GM06990 (cell line): ENCODE measurements at regions not wholly inside any gene's neighbourhood (a gene's known extent, or its start where the extent isn't known, plus 50 kb on each side); places are given as distances from the start of the nearest gene placed in this dataset.

Experiments
- DNase-seq: peaks from one replicate; pipeline ENCODE4 v3.0.0-alpha.2; 2011; ENCODE audit not compliant: insufficient read length; ENCODE audit errors: extremely low read depth
- H3K27me3 ChIP-seq: replicated peaks from 2 replicates; pipeline ENCODE4 v1.6.0; 2011; ENCODE audit warnings: low read length; ENCODE audit not compliant: control insufficient read depth, insufficient read depth
- H3K36me3 ChIP-seq: 2 replicates; pipeline ENCODE4 v1.5.1; 2011; ENCODE audit warnings: low read length; ENCODE audit not compliant: control insufficient read depth, insufficient read depth
- H3K4me3 ChIP-seq: replicated peaks from 2 replicates; pipeline ENCODE4 v1.5.1; 2011; ENCODE audit warnings: low read depth, mild to moderate bottlenecking, control low read depth, low read length
- CTCF ChIP-seq: IDR thresholded peaks from 2 replicates; pipeline ENCODE4 v1.5.1; 2011; ENCODE audit warnings: low read length, control low read depth, mild to moderate bottlenecking, inconsistent platforms; ENCODE audit not compliant: insufficient read depth, poor library complexity, severe bottlenecking

- Histone ChIP-seq H3K36me3 (no peaks in the 10 kb centered on the region), H3K27me3 (no peaks in the 10 kb centered on the region), H3K4me3 (no peak overlapping the region)
- TF ChIP-seq CTCF: no peak
- DNase-seq: no peak
Observed at GRCh38 chr5:61638476-61638875, 306.4 kb downstream of the ZSWIM6 start.

GRCh38 chr5:61640179-61641021, 308.3 kb downstream of the ZSWIM6 start:
- Histone ChIP-seq H3K4me3 (no peak overlapping the region), H3K36me3 (no peaks in the 10 kb centered on the region), H3K27me3 (no peaks in the 10 kb centered on the region; the same call in 1 of the 2 replicates)
- DNase-seq: no peak
- TF ChIP-seq CTCF: no peak

GRCh38 chr5:61641748-61642565, 309.9 kb downstream of the ZSWIM6 start:
- DNase-seq: no peak

GRCh38 chr5:61647672-61648071, 315.6 kb downstream of the ZSWIM6 start:
- no peaks in the 10 kb centered on the region for H3K36me3 ChIP-seq
- no peak overlapping the region for H3K4me3 ChIP-seq
- H3K27me3 ChIP-seq: peaks cover 4% of the 10 kb centered on the region
- no peak for TF ChIP-seq CTCF
- DNase-seq: no peak

More at GRCh38 chr5:61641748-61642565, 309.9 kb downstream of the ZSWIM6 start:
- Histone ChIP-seq H3K27me3 (no peaks in the 10 kb centered on the region; the same call in 1 of the 2 replicates), H3K36me3 (no peaks in the 10 kb centered on the region), H3K4me3 (no peak overlapping the region)
- peak; percentile 10 for TF ChIP-seq CTCF

- Histone ChIP-seq H3K4me3 (no peak overlapping the region), H3K36me3 (no peaks in the 10 kb centered on the region), H3K27me3 (peaks cover 4% of the 10 kb centered on the region)
- TF ChIP-seq CTCF: no peak
- DNase-seq: no peak
Observed at GRCh38 chr5:61649231-61649630, 317.2 kb downstream of the ZSWIM6 start.
